ENCODE measurements at regions not wholly inside any gene's neighbourhood (a gene's known extent, or its start where the extent isn't known, plus 50 kb on each side); places are given as distances from the start of the nearest gene placed in this dataset.

DNA sequence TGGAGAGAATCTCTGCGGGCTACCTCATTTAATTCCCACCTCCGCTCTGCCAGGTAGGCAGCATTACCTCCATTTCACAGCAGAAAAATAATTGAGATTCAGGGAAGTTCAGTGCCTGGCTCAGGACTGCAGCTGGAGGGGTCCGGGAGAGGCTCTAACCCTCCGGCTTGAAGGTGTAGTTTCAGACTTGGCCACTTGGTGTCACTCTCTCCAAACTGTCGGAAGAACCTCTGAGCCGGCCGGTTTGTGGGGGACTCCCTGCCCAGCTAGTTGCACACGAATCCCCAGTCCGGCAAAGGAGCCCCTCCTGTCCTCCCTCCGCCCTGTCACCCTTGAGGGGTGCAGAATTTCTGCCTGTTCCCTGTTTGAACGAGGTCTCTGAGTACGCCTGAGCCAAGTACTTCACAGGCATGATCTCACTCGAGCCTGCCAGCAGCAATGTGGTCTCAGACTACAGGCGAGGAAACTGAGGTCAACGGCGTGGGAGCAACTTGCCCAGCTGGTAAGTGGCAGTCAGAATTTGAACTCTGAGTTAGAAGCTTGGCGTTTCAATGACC, 144.7 kb upstream of the ZNF716 start:
- Histone ChIP-seq H3K9me3 (ENCODE audit: control insufficient read depth, insufficient read depth, low read depth, low read length) (no peaks in the 10 kb centered on the region), H3K27ac (ENCODE audit: extremely low read depth, low read depth, low read length) (no peak overlapping the region), H3K4me3 (ENCODE audit: low read depth, low read length) (no peak overlapping the region), H3K36me3 (ENCODE audit: control insufficient read depth in 2 of 2, insufficient read depth in 1 of 2, low read length in 2 of 2) (no peaks in the 10 kb centered on the region), H3K4me1 (ENCODE audit: control insufficient read depth, insufficient read depth, low read length) (no peaks in the 10 kb centered on the region)
- TF ChIP-seq ZNF174 (tag by site-specific recombination; IDR thresholded peaks at IDR 0.05), result no peak
- TF ChIP-seq ZNF624 (tag by site-specific recombination; IDR thresholded peaks at IDR 0.05), result no peak
- TF ChIP-seq ZNF791 (tag by site-specific recombination; IDR thresholded peaks at IDR 0.05), result no peak
- no peak for TF ChIP-seq MZF1 (tag by site-specific recombination; IDR thresholded peaks at IDR 0.05; ENCODE audit: borderline replicate concordance)
- TF ChIP-seq RBAK (tag by site-specific recombination; IDR thresholded peaks at IDR 0.05), result no peak
- TF ChIP-seq ZNF10 (tag by site-specific recombination; IDR thresholded peaks at IDR 0.05), result no peak
- TF ChIP-seq SALL2 (tag by site-specific recombination; IDR thresholded peaks at IDR 0.05; ENCODE audit: borderline replicate concordance), result no peak
- TF ChIP-seq ZNF530 (tag by site-specific recombination; IDR thresholded peaks at IDR 0.05; ENCODE audit: low read depth), result no peak
- no peak for TF ChIP-seq PRDM2 (tag by site-specific recombination; IDR thresholded peaks at IDR 0.05; ENCODE audit: borderline replicate concordance)
- no peak for TF ChIP-seq ZNF426 (tag by site-specific recombination; IDR thresholded peaks at IDR 0.05)
- no peak for TF ChIP-seq ZNF211 (tag by site-specific recombination; IDR thresholded peaks at IDR 0.05; ENCODE audit: low read depth)
- no peak for TF ChIP-seq ZNF664 (tag by site-specific recombination; IDR thresholded peaks at IDR 0.05)
- TF ChIP-seq HOXD13 (CRISPR knock-in tag; IDR thresholded peaks at IDR 0.05; ENCODE audit: borderline replicate concordance), result no peak
- no peak for TF ChIP-seq ZNF473 (tag by site-specific recombination; IDR thresholded peaks at IDR 0.05)
- ChIA-PET POLR2A (no interaction called here), CTCF (no interaction called here)

DNA sequence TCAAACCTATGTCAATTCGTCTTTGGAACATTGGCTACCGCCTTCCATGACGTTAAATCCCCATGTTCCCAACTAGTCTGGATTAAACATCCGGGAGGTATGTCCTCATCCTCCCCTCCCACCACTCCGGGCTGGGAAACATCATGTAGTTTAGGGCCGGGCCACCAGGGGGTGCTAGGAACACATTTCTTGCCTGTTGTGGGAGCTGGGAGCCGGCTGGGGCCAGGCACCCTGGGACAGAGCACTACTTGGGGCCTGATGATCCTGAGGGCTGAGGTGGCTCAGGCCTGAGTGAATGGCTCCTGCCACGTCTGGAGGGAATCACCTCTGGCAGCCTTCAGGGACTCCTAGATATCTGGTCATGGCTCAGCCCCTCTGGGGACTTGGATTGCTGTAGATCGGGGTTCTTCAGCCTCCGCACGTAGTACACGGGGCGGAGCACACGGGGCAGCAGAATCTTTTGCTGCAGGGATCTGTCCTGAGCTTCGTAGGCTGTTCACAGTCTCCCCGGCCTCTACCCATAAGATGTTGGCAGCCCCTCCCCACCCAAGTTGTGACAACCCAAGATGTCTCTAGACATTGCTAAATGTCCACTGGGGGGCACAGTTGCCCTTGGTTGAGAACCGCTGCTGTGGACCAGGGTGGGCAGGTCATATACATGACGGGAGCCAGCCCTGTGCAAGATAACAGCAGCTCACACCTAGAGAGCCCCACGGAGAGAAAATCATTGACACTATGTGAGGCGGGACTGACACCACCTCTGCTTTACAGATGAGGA, 141.2 kb upstream of the ZNF716 start:
- no peak overlapping the region for H3K27ac ChIP-seq (ENCODE audit: extremely low read depth, low read depth, low read length)
- no peaks in the 10 kb centered on the region for H3K4me1 ChIP-seq (ENCODE audit: control insufficient read depth, insufficient read depth, low read length)
- ChIA-PET POLR2A (interaction anchor here (0.5 kb wide), 1 partner anchor 94 kb away, joined by 6 read pairs; no protein-coding TSS in a partner anchor), CTCF (no interaction called here)
- H3K36me3 ChIP-seq (ENCODE audit: control insufficient read depth in 2 of 2, insufficient read depth in 1 of 2, low read length in 2 of 2), result no peaks in the 10 kb centered on the region
- H3K9me3 ChIP-seq (ENCODE audit: control insufficient read depth, insufficient read depth, low read depth, low read length), result no peaks in the 10 kb centered on the region
- H3K4me3 ChIP-seq (ENCODE audit: low read depth, low read length), result no peak overlapping the region
- TF ChIP-seq ZFP3 (tag by site-specific recombination; IDR thresholded peaks at IDR 0.05; ENCODE audit: low read depth) (no peak), PRDM10 (tag by site-specific recombination; IDR thresholded peaks at IDR 0.05) (no peak), ZNF837 (tag by site-specific recombination; IDR thresholded peaks at IDR 0.05) (no peak), ZNF140 (tag by site-specific recombination; IDR thresholded peaks at IDR 0.05) (no peak), ZNF677 (tag by site-specific recombination; IDR thresholded peaks at IDR 0.05) (no peak)

Measured in HEK293 (cell line).